IPS-15b (cell line): ENCODE measurements at regions not wholly inside any gene's neighbourhood (a gene's known extent, or its start where the extent isn't known, plus 50 kb on each side); places are given as distances from the start of the nearest gene placed in this dataset.
"Not testable (repeated sequence)": the region's sequence is repeated elsewhere in the genome, so short reads cannot be mapped to it uniquely, and the experiment has no call there.

Experiments
- H3K27me3 ChIP-seq: one replicate; pipeline ENCODE4 v1.6.1; 2013; ENCODE audit warnings: low read length; ENCODE audit not compliant: control insufficient read depth, insufficient read depth
- H3K36me3 ChIP-seq: one replicate; pipeline ENCODE4 v1.6.1; 2013; ENCODE audit warnings: low read length; ENCODE audit not compliant: control insufficient read depth, insufficient read depth
- H3K4me1 ChIP-seq: one replicate; pipeline ENCODE4 v1.6.1; 2013; ENCODE audit warnings: mild to moderate bottlenecking, low read length; ENCODE audit not compliant: control insufficient read depth, insufficient read depth
- H3K4me3 ChIP-seq: one replicate; pipeline ENCODE4 v1.5.1; 2013; ENCODE audit warnings: low read depth, low read length
- H3K9ac ChIP-seq: one replicate; pipeline ENCODE4 v1.6.1; 2013; ENCODE audit warnings: low read depth, mild to moderate bottlenecking, low read length
- H3K9me3 ChIP-seq: one replicate; pipeline ENCODE4 v1.6.1; 2013; ENCODE audit warnings: mild to moderate bottlenecking, low read length; ENCODE audit not compliant: control insufficient read depth, insufficient read depth

- not testable (repeated sequence) for H3K4me1 ChIP-seq, H3K9me3 ChIP-seq, H3K27me3 ChIP-seq, H3K9ac ChIP-seq, H3K36me3 ChIP-seq, H3K4me3 ChIP-seq
These were observed 68.9 kb upstream of the LCORL start for GRCh38 chr4:18090447-18090846.

- Histone ChIP-seq H3K9ac (no peak overlapping the region), H3K9me3 (no peaks in the 10 kb centered on the region), H3K4me3 (no peak overlapping the region), H3K4me1 (no peaks in the 10 kb centered on the region), H3K27me3 (peaks cover 4% of the 10 kb centered on the region), H3K36me3 (no peaks in the 10 kb centered on the region)
These were observed 60.7 kb upstream of the LCORL start for GRCh38 chr4:18082236-18082635.

GRCh38 chr4:18081708-18082107 lies 60.2 kb upstream of the LCORL start:
- peaks cover 4% of the 10 kb centered on the region for H3K27me3 ChIP-seq
- no peak overlapping the region for H3K4me3 ChIP-seq
- H3K4me1 ChIP-seq: no peaks in the 10 kb centered on the region
- no peak overlapping the region for H3K9ac ChIP-seq
- H3K36me3 ChIP-seq: no peaks in the 10 kb centered on the region
- no peaks in the 10 kb centered on the region for H3K9me3 ChIP-seq

GRCh38 chr4:18077808-18078207 lies 56.3 kb upstream of the LCORL start:
- Histone ChIP-seq H3K9ac (no peak overlapping the region), H3K36me3 (no peaks in the 10 kb centered on the region), H3K27me3 (peaks cover 4% of the 10 kb centered on the region), H3K4me3 (no peak overlapping the region), H3K9me3 (no peaks in the 10 kb centered on the region), H3K4me1 (no peaks in the 10 kb centered on the region)

GRCh38 chr4:18075823-18076433 lies 54.4 kb upstream of the LCORL start:
- no peaks in the 10 kb centered on the region for H3K9me3 ChIP-seq
- H3K27me3 ChIP-seq: peaks cover 4% of the 10 kb centered on the region
- no peaks in the 10 kb centered on the region for H3K36me3 ChIP-seq
- no peak overlapping the region for H3K4me3 ChIP-seq
- no peak overlapping the region for H3K9ac ChIP-seq
- no peaks in the 10 kb centered on the region for H3K4me1 ChIP-seq

GRCh38 chr4:18071894-18072293 lies 50.3 kb upstream of the LCORL start:
- no peak overlapping the region for H3K9ac ChIP-seq
- H3K36me3 ChIP-seq: no peaks in the 10 kb centered on the region
- no peaks in the 10 kb centered on the region for H3K4me1 ChIP-seq
- H3K27me3 ChIP-seq: no peaks in the 10 kb centered on the region
- H3K4me3 ChIP-seq: no peak overlapping the region
- no peaks in the 10 kb centered on the region for H3K9me3 ChIP-seq
